ENCODE measurements at regions not wholly inside any gene's neighbourhood (a gene's known extent, or its start where the extent isn't known, plus 50 kb on each side); places are given as distances from the start of the nearest gene placed in this dataset.
"Not testable (repeated sequence)": the region's sequence is repeated elsewhere in the genome, so short reads cannot be mapped to it uniquely, and the experiment has no call there.

DNA sequence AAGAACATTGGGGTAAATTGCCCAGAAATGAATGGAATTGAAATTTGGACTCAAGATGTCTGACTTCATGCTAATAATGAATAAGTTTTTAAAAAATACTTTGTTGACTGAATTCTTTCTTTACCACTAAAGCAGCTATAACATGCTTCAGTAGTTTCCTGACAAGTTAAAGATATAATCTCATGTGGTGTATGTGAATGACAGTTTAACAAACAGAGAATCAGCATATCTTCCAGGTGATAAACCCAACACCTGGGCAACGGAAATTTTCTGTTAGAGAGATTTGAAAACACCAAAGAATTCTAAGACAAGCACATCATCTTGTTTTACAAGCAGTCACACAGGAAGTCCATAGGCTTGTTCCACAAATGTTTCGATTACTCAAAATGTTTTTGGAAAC, 372.6 kb upstream of the VRK2 start:
- no peaks in the 10 kb centered on the region for H3K36me3 ChIP-seq (replicated peaks; ENCODE audit: control insufficient read depth, insufficient read depth, low read length)
- no peak for DNase-seq
- H3K27me3 ChIP-seq (ENCODE audit: control insufficient read depth, insufficient read depth, low read length) = no peaks in the 10 kb centered on the region
- no peak overlapping the region for H3K4me3 ChIP-seq (ENCODE audit: insufficient read depth, low read depth, low read length)

DNA sequence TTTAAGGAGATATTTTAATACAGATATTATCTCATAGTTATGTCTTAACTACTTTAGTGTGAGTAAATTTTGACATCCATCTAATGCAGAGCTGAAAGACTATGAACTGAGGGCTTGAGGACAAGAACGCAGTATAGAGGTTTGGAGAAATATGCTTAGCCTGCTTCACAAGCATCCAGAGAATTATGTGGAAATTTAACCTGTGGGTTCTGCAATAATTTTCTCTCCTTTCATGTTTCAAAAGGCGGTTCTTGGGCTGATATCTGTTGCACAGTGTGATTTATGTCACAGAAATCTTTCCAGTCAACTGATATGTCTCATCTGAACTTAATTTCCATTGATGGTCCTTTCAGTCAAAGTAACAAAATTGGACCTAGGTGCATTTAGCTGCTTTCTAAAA, 371.9 kb upstream of the VRK2 start:
- H3K27me3 ChIP-seq (ENCODE audit: control insufficient read depth, insufficient read depth, low read length) = no peaks in the 10 kb centered on the region
- no peak for DNase-seq
- H3K36me3 ChIP-seq (replicated peaks; ENCODE audit: control insufficient read depth, insufficient read depth, low read length) = no peaks in the 10 kb centered on the region
- H3K4me3 ChIP-seq (ENCODE audit: insufficient read depth, low read depth, low read length) = no peak overlapping the region

DNA sequence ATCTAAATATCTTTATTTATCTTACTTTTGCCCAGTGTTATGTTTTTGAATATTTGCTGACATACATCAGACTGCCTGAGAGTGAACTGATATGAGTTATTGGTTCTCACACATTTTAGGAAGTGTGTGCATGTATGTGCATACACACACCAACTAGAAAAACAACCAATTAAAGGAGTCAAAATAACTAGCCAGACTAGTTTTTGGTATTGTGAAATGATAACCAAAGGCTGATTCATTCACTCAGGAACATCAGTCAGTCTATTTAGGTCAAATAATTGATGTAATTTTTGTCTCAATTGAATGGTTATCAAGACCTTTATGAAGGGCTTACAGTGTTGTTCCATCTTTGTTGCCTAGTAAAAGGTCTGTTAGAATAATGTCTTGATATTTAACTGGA, 369.3 kb upstream of the VRK2 start:
- no peak for DNase-seq
- Histone ChIP-seq H3K27me3 (ENCODE audit: control insufficient read depth, insufficient read depth, low read length) (no peaks in the 10 kb centered on the region), H3K4me3 (ENCODE audit: insufficient read depth, low read depth, low read length) (no peak overlapping the region), H3K36me3 (replicated peaks; ENCODE audit: control insufficient read depth, insufficient read depth, low read length) (no peaks in the 10 kb centered on the region)

DNA sequence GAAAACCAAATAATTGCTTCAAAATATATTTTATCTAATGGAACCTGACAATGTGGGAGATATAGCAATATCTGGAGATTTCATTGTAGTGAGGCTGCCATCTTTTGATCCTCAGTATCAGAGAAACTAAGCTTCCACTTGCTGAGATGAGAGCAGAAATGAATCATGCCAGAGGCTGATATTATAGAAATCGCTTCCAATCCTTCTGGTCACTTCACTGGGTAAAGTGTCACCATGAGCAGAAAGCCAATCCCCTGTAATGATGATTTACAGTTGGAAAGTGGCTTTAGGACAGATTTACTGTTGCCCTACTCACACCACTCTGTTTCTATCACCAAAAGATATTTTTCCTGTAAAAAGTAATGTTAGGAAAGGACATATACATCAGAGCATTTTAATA, 365.0 kb upstream of the VRK2 start:
- Histone ChIP-seq H3K4me3 (ENCODE audit: insufficient read depth, low read depth, low read length) (no peak overlapping the region), H3K27me3 (ENCODE audit: control insufficient read depth, insufficient read depth, low read length) (no peaks in the 10 kb centered on the region), H3K36me3 (replicated peaks; ENCODE audit: control insufficient read depth, insufficient read depth, low read length) (no peaks in the 10 kb centered on the region)
- no peak for DNase-seq

DNA sequence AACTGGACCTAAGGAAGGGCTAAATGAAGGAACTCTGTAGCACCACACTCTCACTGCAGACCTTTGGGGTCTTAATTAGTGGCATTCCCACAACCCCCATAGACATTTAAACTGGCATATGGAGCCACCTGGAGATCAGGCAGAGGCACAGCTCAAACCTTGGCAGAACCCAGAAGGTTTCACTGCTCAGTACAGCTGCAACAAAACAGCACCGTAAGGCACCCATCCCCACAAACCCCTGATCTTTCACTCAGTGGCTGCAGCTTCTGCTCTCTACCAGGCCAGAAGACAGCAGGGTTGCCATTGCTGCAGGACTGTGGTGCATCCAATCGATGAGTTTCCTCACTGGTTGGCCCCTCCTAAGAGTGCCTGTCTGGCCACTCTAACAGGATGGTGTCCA, 361.6 kb upstream of the VRK2 start:
- H3K4me3 ChIP-seq (ENCODE audit: insufficient read depth, low read depth, low read length) = no peak overlapping the region
- DNase-seq = no peak
- H3K27me3 ChIP-seq (ENCODE audit: control insufficient read depth, insufficient read depth, low read length) = no peaks in the 10 kb centered on the region
- H3K36me3 ChIP-seq (replicated peaks; ENCODE audit: control insufficient read depth, insufficient read depth, low read length) = no peaks in the 10 kb centered on the region

DNA sequence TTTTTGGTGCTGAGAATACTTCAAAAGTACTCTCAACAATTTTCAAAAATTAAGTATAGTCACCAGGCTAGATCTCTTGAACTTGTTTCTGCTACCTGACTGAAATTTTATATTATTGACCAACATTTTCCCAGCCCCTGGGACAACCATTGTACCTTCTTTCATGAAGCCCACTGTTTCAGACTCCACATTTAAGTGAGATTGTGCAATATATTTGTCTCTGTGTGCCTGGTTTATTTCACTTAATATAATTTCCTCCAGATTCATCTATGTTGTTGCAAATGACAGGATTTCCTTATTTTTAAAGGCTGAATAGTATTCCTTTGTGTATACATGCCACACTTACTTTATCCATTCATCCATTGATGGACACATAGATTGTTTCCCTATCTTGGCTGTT, 354.2 kb upstream of the VRK2 start:
- DNase-seq = no peak
- Histone ChIP-seq H3K27me3 (ENCODE audit: control insufficient read depth, insufficient read depth, low read length) (no peaks in the 10 kb centered on the region), H3K4me3 (ENCODE audit: insufficient read depth, low read depth, low read length) (no peak overlapping the region), H3K36me3 (replicated peaks; ENCODE audit: control insufficient read depth, insufficient read depth, low read length) (no peaks in the 10 kb centered on the region)

DNA sequence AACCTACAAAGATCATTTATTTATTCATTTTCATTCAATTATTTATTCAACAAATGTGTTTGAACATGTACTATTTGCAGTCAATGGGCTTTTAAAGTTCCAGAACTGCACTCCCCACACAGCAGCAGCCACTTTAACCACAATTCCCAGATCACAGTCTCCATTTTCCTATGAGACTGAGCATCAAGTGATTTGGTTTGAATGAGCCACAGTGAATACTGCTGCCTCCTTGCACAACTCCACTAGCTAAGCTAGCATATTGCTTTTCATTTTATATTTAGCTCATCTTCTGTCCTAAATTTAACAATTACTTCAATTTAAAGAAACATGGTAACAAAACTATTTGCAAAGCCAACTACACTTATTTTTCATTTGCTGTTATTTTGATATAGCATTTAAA, 353.4 kb upstream of the VRK2 start:
- H3K4me3 ChIP-seq (ENCODE audit: insufficient read depth, low read depth, low read length) = no peak overlapping the region
- DNase-seq = no peak
- no peaks in the 10 kb centered on the region for H3K36me3 ChIP-seq (replicated peaks; ENCODE audit: control insufficient read depth, insufficient read depth, low read length)
- H3K27me3 ChIP-seq (ENCODE audit: control insufficient read depth, insufficient read depth, low read length) = no peaks in the 10 kb centered on the region

DNA sequence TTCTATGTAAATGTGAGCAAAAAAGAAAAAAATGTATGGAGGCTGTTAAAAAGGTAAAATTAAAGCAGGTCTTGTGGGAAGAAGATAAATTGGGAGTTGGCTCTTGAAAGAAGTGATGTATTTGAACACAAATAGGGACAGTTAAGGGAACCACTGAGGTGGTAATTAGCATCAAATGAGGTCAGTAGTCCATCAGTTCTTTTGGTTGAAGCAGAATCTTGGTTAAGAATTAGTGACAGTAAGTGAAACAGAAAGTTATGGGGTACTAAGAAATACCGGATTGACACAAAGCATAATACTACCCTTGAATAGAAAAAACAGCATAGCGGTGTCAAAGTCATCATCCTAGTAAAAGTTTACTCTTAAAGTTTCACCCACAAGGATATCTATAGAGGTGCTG, 352.6 kb upstream of the VRK2 start:
- H3K4me3 ChIP-seq (ENCODE audit: insufficient read depth, low read depth, low read length) = no peak overlapping the region
- no peaks in the 10 kb centered on the region for H3K36me3 ChIP-seq (replicated peaks; ENCODE audit: control insufficient read depth, insufficient read depth, low read length)
- H3K27me3 ChIP-seq (ENCODE audit: control insufficient read depth, insufficient read depth, low read length) = no peaks in the 10 kb centered on the region
- no peak for DNase-seq

DNA sequence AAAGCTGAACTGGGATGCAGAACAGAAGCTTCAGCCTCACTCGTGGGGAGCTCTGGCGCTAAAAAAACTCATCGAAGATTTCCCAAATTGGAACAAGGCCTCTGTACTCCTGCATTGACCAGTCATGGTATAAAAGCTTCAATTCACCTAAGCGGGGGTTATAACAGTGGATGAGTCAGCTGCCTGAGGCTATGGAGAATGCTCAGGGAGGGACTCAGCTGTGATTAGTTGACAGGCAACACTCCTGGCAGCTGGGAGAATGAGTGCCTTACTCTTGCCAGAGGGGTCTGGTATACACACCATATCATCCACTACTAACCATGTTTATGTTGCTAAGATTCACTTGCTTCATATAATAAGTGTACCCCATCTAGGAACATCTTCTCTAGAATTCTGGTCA, 350.6 kb upstream of the VRK2 start:
- H3K4me3 ChIP-seq (ENCODE audit: insufficient read depth, low read depth, low read length) = no peak overlapping the region
- H3K27me3 ChIP-seq (ENCODE audit: control insufficient read depth, insufficient read depth, low read length) = no peaks in the 10 kb centered on the region
- H3K36me3 ChIP-seq (replicated peaks; ENCODE audit: control insufficient read depth, insufficient read depth, low read length) = no peaks in the 10 kb centered on the region
- DNase-seq = no peak

DNA sequence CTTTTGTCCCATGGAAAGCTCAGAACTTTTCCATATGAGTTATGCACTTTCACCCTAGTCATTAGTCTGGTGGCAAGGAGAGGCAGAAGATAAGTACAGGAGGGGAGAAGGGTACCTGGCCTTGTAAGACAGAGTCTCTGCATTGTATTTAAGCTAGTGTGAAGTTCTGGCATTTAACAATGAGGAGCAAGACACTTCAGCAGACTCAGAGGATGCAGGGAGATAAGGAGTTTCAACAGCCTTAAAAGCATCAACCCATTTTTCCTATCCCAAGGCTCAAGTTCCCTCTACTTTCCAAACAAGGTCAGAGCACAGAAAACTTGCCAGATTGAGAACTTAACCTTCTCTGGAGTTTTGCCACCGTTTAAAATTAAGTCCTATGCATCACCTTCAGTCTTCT, 348.2 kb upstream of the VRK2 start:
- no peaks in the 10 kb centered on the region for H3K27me3 ChIP-seq (ENCODE audit: control insufficient read depth, insufficient read depth, low read length)
- no peak for DNase-seq
- no peaks in the 10 kb centered on the region for H3K36me3 ChIP-seq (replicated peaks; ENCODE audit: control insufficient read depth, insufficient read depth, low read length)
- H3K4me3 ChIP-seq (ENCODE audit: insufficient read depth, low read depth, low read length) = no peak overlapping the region

DNA sequence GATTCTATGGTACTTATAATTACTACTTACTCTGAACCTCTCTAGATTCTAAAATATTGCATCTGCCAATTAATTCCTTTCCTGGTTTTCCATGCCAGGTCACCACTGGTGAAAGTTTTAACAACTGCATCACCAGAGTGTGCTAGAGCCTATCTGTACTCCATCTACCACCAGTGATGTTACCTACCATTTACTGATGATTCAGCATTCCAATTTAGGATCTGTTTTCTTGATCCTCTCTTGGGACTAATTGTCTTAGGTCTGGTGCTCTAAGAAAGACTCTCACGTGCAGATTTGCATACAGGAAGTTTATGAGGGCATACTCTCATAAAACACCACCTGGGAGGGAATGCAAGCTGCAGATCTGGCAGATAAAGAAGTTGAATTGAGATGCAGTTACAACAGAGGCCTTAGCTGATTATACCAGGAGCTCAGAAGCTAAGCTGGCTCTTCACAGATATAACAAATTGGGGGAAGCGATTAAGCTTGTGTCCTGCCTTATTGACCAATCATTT, 347.6 kb upstream of the VRK2 start:
- DNase-seq = no peak
- no peaks in the 10 kb centered on the region for H3K27me3 ChIP-seq (ENCODE audit: control insufficient read depth, insufficient read depth, low read length)
- H3K4me3 ChIP-seq (ENCODE audit: insufficient read depth, low read depth, low read length) = no peak overlapping the region
- H3K36me3 ChIP-seq (replicated peaks; ENCODE audit: control insufficient read depth, insufficient read depth, low read length) = no peaks in the 10 kb centered on the region

DNA sequence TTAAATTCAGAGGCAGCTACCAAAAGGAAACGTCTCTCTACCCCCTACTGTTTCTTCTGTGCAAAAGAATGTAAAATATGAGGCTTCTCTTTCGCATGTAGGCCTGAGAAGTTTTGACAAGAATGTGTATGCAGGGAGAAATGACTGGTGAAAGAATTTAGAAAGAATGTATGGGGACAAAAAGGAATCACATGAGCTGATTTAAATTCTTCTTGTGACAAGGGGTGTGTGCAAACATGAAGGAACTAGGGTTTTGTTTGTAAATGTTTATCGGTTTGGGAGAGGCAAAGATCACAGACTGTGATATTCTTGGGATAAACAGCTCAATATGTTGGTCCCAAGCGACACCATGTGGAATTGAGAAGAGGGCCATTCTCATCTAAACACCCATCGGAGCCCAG, 345.2 kb upstream of the VRK2 start:
- H3K36me3 ChIP-seq (replicated peaks; ENCODE audit: control insufficient read depth, insufficient read depth, low read length) = no peaks in the 10 kb centered on the region
- no peak for DNase-seq
- H3K4me3 ChIP-seq (ENCODE audit: insufficient read depth, low read depth, low read length) = no peak overlapping the region
- H3K27me3 ChIP-seq (ENCODE audit: control insufficient read depth, insufficient read depth, low read length) = no peaks in the 10 kb centered on the region

DNA sequence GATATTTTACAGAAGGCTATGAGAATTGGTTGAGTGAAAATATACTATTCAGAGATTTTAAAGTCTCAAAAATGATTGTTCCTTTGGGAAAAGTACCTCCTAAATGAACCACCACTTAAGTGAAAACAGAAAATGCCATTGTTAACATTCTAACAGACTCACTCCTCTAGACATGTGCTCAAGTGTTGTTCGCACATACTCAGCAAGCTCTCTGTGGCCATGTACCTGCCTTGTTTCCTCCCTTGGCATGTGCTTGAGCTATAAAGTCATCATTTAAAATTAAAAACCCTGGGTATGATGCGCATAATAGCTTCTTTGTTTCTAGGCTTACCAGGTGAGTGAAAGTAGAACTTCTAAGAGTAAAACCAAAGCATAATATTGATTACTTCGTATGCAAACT, 343.2 kb upstream of the VRK2 start:
- no peaks in the 10 kb centered on the region for H3K36me3 ChIP-seq (replicated peaks; ENCODE audit: control insufficient read depth, insufficient read depth, low read length)
- no peak for DNase-seq
- no peak overlapping the region for H3K4me3 ChIP-seq (ENCODE audit: insufficient read depth, low read depth, low read length)
- H3K27me3 ChIP-seq (ENCODE audit: control insufficient read depth, insufficient read depth, low read length) = no peaks in the 10 kb centered on the region

DNA sequence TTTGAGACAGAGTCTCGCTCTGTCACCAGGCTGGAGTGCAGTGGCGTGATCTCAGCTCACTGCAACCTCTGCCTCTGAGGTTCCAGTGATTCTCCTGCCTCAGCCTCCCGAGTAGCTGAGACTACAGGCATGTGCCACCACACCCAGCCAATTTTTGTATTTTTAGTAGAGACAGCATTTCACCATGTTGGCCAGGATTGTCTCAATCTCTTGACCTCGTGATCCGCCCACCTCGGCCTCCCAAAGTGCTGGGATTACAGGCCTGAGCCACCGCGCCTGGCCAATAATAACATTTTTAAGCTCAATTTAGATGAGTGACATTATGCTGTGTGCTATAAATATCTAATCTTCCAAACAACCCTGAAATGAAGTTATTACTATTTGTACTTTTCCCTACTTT, 338.8 kb upstream of the VRK2 start:
- H3K27me3 ChIP-seq (ENCODE audit: control insufficient read depth, insufficient read depth, low read length); H3K4me3 ChIP-seq (ENCODE audit: insufficient read depth, low read depth, low read length); H3K36me3 ChIP-seq (replicated peaks; ENCODE audit: control insufficient read depth, insufficient read depth, low read length); DNase-seq: not testable (repeated sequence)

DNA sequence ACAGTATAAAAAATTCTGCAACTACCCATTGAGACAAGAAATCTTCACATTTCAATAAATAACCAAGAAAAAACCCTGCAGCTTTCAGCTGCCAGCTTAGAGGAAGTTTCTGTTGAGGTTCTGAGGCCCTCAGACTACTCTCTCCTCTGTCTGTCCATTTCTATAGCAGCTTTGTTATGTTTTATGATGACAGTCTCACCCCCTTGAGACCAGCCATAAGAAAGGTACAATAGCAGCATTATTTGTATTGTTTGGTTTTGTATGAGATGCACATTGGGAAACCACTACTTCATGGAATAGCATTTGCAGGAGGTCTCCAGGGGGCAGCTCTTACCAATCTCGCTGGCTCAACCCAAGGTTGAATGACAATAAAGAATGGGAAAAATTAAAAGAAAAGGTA, 334.6 kb upstream of the VRK2 start:
- no peak for DNase-seq
- Histone ChIP-seq H3K27me3 (ENCODE audit: control insufficient read depth, insufficient read depth, low read length) (no peaks in the 10 kb centered on the region), H3K36me3 (replicated peaks; ENCODE audit: control insufficient read depth, insufficient read depth, low read length) (no peaks in the 10 kb centered on the region), H3K4me3 (ENCODE audit: insufficient read depth, low read depth, low read length) (no peak overlapping the region)
